Lower leg skin (tissue), 4 donors: ENCODE measurements at regions not wholly inside any gene's neighbourhood (a gene's known extent, or its start where the extent isn't known, plus 50 kb on each side); places are given as distances from the start of the nearest gene placed in this dataset.

Source experiments
- DNase-seq, 2 donors: peaks; one replicate each; pipeline ENCODE4 v3.0.0-alpha.2; 2019; ENCODE audit warnings: low spot score in 2 of 2
- H3K4me3 ChIP-seq: fragments of 200-600 bp; sonication (generic); 2 replicates; pipeline ENCODE4 v1.5.1; 2017; ENCODE audit warnings: mild to moderate bottlenecking, low read depth; ENCODE audit not compliant: poor library complexity, severe bottlenecking
- CTCF ChIP-seq, 3 donors: fragments of 450-650 bp; IDR thresholded peaks; one replicate each; pipeline ENCODE4 v1.5.1; 2016; ENCODE audit warnings: antibody characterized with exemption in 3 of 3, mild to moderate bottlenecking in 3 of 3, moderate library complexity in 2 of 3
- POLR2A ChIP-seq, 2 donors: fragments of 450-650 bp; IDR thresholded peaks; one replicate each; pipeline ENCODE4 v1.6.1; 2016 to 2017; ENCODE audit warnings: antibody characterized with exemption in 2 of 2, mild to moderate bottlenecking in 1 of 2, moderate library complexity in 1 of 2
- WGBS, 2 donors: methylation state at CpG; one replicate each; pipeline ENCODE4 v1.1.5; 2018; 5-methylcytosine and 5-hydroxymethylcytosine counted together
- intact Hi-C: fragments of 100-400 bp; cut with DNase I; formaldehyde crosslinking; loops from one replicate; pipeline ENCODE4 v1.15.0; 2023; ENCODE audit warnings: low total_unique reads

GRCh38 chr1:227379555-227379892, 61.2 kb upstream of the CDC42BPA start:
- TF ChIP-seq CTCF (IDR thresholded peaks at IDR 0.05) (no peak), POLR2A (IDR thresholded peaks at IDR 0.05) (no peak)
- no peak for DNase-seq
- H3K4me3 ChIP-seq, result no peak overlapping the region
- intact Hi-C loops, result no loop called here
- WGBS, 2 donors, result 94 to 96% methylated on average over 6 of the region's 6 CpGs

GRCh38 chr1:227378871-227379554, 60.7 kb upstream of the CDC42BPA start:
- intact Hi-C loops, result no loop called here
- WGBS, 2 donors, result 81 to 88% methylated on average over 4 of the region's 4 CpGs
- TF ChIP-seq CTCF (IDR thresholded peaks at IDR 0.05) (no peak), POLR2A (IDR thresholded peaks at IDR 0.05) (no peak)
- DNase-seq, result no peak
- no peak overlapping the region for H3K4me3 ChIP-seq

- intact Hi-C loops, result no loop called here
- no peak for TF ChIP-seq CTCF (IDR thresholded peaks at IDR 0.05)
- TF ChIP-seq POLR2A (IDR thresholded peaks at IDR 0.05), result no peak
- 76 to 91% methylated on average over 2 of the region's 2 CpGs for WGBS, 2 donors
- DNase-seq, result no peak
- no peak overlapping the region for H3K4me3 ChIP-seq
Measured at GRCh38 chr1:227378181-227378580, 59.9 kb upstream of the CDC42BPA start.

- 79 to 90% methylated on average over 1 of the region's 1 CpG for WGBS, 2 donors
- TF ChIP-seq POLR2A (IDR thresholded peaks at IDR 0.05) (no peak), CTCF (IDR thresholded peaks at IDR 0.05) (no peak)
- no peak overlapping the region for H3K4me3 ChIP-seq
- no peak for DNase-seq
- intact Hi-C loops, result no loop called here
Measured at GRCh38 chr1:227374846-227375245, 56.6 kb upstream of the CDC42BPA start.

GRCh38 chr1:227372726-227373130, 54.4 kb upstream of the CDC42BPA start:
- no peak overlapping the region for H3K4me3 ChIP-seq
- DNase-seq, result no peak
- intact Hi-C loops, result no loop called here
- 90 to 97% methylated on average over 1 of the region's 1 CpG for WGBS, 2 donors
- TF ChIP-seq CTCF (IDR thresholded peaks at IDR 0.05) (no peak), POLR2A (IDR thresholded peaks at IDR 0.05) (no peak)
